ENCODE measurements at regions not wholly inside any gene's neighbourhood (a gene's known extent, or its start where the extent isn't known, plus 50 kb on each side); places are given as distances from the start of the nearest gene placed in this dataset.

DNA sequence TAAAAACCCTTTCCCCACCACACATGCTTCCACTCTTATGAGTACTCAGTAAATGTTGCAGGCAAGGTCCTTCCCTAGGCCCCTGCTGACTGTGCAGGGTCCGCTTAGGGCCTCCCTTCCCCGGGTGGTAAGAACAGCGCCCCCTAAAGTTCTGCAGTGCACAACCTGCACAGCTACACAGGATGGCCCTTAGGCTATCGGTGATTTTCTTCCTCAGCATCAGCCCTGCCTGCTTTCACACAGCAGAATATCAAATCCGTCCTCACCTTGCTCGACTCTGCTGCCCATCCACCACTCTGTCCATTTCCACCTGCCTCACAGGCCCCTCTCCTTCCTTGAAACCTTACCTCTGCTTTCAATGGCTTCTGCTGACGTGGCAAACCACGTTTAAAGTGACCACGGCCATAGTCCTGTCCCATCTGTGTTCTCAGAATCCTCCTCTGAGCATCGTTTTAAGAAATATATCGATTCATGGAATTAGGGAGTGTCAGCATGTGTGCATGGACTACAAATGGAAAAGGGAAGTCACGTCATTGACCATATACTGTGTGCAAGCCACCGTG is 51.4 kb upstream of the TMEM132E start:
- no peak for DNase-seq (ENCODE audit: low spot score)

DNA sequence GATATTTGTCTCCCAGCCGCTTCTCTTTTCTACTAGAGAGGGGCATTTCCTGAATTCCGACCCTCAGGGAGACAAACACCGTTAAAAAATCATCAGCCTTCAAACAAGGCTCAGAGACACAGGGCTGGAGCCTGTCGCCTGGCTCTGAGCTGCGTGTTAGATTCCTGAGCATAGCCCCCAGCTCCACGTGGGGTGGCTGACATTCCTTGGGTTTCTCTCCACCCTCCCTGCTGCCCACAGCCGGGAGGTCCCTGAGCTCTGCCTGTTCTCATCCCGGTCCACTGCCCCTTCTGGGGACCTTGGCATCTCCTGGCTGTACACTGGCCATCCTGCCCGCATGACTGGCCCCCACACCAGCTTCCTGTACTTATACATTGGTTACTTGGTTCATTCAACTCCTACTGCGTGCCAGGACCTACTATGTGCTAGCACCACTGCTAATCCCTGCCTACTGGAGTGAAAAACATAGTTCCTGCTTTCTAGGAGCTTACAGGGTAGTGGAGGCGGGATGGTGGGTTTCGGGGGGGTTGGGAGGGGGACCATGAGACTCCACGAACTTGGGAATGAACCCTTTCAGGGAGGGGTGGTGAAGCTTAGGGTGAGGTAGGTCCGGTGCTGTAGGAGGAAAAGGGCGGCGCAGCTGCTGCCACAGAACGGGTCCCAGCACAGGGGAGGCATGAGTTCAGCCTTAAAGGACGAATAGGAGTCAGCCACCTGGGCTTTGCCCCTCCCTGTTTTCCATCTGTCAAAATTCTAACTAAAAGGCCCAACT is 52.1 kb upstream of the TMEM132E start:
- DNase-seq (ENCODE audit: low spot score): no peak

DNA sequence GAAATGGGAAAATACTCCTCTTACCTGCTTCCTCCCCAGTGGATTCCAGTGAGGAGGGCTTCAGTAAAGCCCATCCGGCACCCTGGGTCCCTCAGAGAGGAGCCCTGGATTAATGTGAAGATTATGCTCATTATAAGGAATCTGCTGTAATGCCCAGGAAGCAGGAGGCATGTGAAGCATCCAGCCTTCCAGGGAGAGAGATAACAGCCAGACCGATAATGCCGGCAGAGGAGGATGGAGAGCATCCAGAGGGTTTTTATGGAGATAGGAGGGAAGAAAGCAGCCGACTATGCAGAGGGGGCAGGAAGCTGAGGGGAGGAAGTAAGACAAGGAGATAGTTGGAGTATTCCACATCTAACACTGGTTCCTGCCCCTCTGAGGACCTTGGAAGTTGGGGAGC is 53.7 kb upstream of the TMEM132E start:
- DNase-seq (ENCODE audit: low spot score): no peak

GRCh38 chr17:34521955-34522354 is 57.4 kb upstream of the TMEM132E start:
- no peak for DNase-seq (ENCODE audit: low spot score)

- DNase-seq (ENCODE audit: low spot score): peak; percentile 8
Observed at GRCh38 chr17:34519282-34519681, 60.1 kb upstream of the TMEM132E start.

- DNase-seq (ENCODE audit: low spot score): no peak
Observed at GRCh38 chr17:34517406-34517805, 62.0 kb upstream of the TMEM132E start.

DNA sequence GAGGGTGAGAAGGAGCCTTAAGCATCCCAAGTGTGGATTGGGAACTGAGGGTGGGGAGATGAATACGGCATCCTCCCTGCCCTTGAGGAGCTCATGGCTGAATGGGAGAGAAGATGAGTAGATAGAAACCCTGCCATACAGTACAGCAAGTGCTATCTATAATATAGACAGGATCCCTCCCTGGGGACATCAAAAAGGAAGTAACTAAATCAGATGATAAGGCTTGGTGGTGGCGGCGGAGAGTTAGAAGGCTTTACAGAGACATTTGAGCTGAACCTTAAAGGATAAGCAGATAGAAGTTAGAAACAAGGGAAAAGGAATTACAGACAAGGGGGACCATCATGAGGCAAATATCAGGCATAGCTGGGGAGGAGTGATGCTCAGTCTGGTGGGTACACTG is 67.5 kb upstream of the TMEM132E start:
- no peak for DNase-seq (ENCODE audit: low spot score)

- DNase-seq (ENCODE audit: low spot score): no peak
Observed at GRCh38 chr17:34511265-34511664, 68.1 kb upstream of the TMEM132E start.

GRCh38 chr17:34504814-34505484 is 74.4 kb upstream of the TMEM132E start:
- DNase-seq (ENCODE audit: low spot score): no peak

DNA sequence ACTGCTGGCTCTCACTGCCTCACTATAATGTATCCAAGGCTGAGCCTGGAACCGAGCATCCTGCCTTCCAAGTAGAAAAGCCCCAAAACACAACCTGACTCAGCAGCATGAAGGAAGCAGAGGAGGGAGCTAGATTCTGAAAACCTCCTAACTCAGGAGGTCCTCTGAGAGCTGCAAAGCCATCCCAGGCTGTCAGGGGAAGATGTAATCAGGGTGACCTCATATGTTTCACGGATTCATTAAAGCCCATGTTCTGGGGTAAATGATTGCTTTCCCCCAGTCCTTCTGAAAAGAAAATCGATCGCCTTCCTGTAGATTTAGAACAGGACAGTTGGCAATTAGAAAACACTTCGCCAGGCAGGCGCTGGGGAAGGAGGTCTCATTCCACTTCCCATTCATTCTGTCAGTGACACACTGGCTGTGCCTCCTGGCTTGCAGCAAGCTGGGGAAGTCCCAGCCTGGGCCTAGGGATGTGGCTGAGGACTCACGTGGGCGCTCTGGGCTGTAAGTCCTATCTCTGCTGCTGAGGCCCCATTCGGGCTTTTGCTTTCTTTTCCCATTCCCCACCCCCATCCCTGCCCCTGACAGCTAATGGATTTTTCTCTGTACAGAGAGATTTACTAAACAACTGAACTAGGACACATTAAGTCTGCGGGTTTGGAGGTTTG is 75.7 kb upstream of the TMEM132E start:
- DNase-seq (ENCODE audit: low spot score): no peak

DNA sequence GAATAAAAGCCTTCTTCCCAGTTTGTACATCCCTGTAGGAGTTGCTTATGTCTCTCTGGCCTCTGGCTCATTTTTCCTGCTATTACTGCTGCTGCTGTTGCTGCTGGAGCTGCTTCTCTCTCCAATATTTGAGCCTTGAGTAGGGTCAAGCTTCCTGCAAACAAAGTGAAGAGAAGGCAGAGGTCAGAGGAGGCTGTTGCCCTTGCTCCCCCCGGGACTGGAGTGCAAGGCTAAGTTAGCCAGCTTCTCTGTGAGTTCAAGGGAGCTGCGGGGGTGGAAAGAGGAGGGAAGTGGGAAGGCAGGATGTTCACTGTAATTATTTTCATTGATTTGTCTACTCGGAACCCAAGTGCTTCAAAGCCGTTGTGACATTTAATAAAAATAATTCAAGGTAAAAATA is 77.0 kb upstream of the TMEM132E start:
- DNase-seq (ENCODE audit: low spot score): no peak

DNA sequence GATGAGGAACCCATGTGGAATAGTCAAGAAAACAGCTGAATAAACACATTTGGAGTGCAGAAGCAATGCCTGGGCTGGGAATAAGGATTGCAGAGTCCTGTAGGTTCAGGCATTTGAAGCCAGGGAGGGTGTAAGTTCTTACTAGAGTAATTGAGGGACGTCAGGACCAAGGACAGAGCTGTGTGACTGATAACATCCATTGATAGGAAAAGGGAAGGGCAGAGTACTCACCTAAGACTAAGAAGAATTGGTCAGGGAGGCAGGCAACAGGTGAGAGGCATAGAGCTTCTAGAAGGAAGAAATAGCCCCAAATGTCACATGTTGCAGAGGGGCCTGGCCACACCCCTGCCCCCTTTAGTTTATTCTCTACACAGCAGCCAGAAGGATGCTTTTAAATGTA is 79.8 kb upstream of the TMEM132E start:
- no peak for DNase-seq (ENCODE audit: low spot score)

DNA sequence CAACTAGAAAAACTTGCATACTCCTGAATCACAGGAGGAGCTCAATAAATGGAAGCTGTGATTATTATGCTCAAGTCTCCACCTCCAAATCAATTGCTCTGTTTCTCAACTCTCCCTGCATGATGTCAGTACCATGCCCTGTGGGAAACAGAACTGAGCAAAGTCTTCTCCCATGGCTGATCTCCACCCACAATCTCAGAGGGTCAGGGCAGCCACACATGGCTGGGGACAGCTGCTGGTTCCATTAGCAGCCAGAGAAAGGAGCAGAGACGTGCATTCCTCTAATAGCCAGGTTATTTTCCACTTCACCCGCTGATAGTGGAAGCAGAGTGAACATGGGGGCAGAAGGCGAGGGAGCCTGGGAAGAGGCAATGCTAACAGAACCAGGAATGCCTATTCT is 85.5 kb upstream of the TMEM132E start:
- no peak for DNase-seq (ENCODE audit: low spot score)

DNA sequence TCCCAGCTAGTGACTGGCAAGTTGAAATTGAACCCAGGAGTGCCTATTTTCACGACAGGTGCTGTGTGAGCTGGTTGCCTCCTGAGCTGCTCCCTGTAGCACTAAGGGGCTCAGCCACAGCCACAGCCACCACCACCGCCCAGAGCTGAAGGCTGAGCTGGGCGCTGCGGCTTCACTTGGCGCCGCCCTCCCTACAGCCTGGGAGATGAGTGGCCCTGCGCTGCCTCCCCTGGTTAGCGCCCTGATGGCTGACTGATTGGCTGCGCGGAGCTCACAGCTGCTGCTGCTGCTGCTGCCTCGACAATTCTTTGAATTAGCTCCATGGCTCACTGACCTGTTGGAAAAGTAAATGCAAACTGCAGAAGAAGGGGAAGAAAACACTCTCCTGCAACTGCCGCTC is 91.8 kb upstream of the TMEM132E start:
- DNase-seq (ENCODE audit: low spot score): no peak

DNA sequence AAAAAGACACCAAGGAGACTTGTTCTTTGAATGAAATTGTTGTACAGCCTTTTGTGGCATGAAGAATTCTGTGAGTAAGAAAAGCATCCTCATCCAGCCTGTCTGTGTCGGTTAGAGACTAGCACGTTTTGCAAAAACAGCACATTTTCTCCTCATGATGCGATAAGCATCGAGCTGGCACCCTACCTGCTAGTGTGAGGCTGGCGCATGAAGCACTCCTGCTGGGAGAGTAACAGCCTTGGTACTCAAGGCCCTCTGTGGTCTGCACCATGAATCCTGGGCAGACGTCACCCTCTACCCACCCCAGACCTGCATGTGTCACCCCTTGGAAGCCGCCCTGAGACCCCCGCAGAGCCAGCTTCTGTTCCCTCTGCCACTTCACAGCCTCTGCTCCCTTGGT is 92.6 kb upstream of the TMEM132E start:
- no peak for DNase-seq (ENCODE audit: low spot score)

DNA sequence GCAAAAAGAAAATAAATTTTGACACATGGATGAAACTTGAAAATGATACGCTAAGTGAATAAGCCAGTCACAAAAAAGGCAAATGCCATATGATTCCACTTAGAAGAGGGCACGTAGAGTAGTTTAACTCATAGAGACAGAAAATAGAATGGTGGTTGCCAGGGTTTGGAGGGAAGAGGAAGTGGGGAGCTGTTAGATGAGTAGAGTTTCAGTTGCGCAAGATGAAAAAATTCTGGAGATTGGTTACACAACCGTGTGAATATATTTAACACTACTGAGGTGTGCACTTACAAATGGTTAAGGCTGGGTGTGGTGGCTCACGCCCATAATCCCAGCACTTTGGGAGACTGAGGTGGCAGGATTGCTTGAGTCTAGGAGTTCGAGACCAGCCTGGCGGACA is 93.4 kb upstream of the TMEM132E start:
- no peak for DNase-seq (ENCODE audit: low spot score)

DNA sequence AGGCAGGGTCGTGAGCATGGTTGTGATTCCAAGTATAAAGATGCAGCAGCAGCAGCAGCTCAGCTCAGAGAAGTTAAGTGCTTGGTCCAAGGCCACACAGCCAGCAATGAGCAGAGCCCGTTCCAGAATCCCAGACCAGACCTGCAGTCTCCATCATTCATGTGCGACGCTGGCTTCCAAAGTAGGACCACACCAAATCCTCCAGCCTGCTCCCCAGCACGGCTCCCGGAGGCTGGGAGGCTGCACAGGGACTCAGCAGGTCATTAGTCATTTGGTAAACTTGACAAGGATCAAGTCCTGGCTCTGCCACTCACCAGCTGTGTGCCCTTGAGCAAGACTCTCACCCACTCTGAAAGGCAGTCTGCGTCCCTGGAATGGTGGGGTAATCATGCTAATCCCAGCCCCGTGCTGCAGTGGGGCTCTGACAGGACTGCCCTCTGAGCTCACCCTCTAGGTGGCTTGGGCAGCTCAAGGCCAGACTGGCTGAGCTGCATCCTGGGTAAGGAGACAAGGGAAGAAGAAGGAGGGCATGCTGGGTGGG is 95.1 kb upstream of the TMEM132E start:
- no peak for DNase-seq (ENCODE audit: low spot score)

GRCh38 chr17:34482730-34483129 is 96.7 kb upstream of the TMEM132E start:
- no peak for DNase-seq (ENCODE audit: low spot score)

- DNase-seq (ENCODE audit: low spot score): no peak
Observed at GRCh38 chr17:34481779-34482178, 97.6 kb upstream of the TMEM132E start.

DNA sequence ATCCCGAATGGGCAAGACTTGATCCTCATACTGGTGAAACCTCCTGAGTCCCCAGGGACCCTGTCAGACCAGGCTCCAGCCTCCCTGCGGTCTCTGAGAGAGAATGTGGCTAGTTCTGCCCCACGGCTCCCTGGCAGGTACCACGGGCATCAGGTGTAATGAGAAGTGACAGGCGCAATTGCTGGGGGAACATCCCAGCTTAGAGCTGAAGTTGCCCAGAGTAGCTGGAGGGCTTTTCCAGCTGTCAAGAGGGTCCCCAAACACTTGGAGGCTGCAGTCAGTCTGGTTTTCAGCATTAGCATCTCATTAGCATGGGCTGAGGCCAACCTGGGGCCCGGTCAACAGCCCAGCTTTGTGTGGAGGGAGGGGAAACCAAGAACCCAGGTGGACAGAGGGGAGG is 100.0 kb upstream of the TMEM132E start:
- DNase-seq (ENCODE audit: low spot score): no peak

DNA sequence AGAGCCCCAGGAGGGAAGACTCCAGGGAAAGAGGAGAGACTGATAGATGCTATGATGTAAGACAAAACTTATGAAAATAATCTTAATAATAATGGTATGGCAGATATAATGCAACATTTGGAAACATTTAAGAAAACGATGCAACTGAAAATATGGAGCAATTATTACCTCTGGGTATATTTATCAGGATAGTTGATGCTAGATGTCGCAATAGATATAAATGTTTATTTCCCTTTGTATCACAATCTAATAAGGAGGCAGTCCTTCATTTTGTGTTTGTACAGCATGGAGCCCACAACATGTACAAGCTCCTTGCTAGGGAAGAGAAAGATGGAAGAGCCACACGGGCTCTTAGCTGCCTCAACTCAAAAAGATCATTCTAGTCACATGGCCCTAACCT is 101.1 kb upstream of the TMEM132E start:
- DNase-seq (ENCODE audit: low spot score): no peak

GRCh38 chr17:34475296-34475695 is 104.1 kb upstream of the TMEM132E start:
- no peak for DNase-seq (ENCODE audit: low spot score)

DNA sequence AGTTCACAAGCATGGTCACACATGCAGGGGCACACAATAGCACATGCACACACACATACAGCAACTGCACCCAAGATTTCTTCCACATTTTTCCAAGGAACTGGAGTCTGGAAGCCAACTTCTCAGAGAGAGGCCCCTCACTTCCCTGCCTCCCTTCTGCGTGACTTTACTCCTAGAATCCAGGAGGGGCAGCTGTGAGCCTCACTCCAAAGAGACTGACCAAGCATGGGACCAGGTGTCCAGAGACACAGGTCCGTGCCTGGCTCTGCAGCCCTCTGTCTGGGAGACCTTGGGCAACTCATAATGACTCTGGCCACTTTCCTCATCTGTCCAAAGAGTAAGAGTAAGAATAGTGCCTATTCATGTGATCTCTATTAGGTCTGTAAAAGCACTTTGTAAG is 104.7 kb upstream of the TMEM132E start:
- DNase-seq (ENCODE audit: low spot score): no peak
